ENCODE measurements at regions not wholly inside any gene's neighbourhood (a gene's known extent, or its start where the extent isn't known, plus 50 kb on each side); places are given as distances from the start of the nearest gene placed in this dataset.

GRCh38 chr3:176087066-176087697, 1110.1 kb downstream of the TBL1XR1 start:
- TF ChIP-seq CTCF (optimal IDR thresholded peaks at IDR 0.05 in 1 of 3, IDR thresholded peaks at IDR 0.05 in 1 of 3, conservative IDR thresholded peaks at IDR 0.05 in 1 of 3; ENCODE audit: extremely low read depth in 1 of 3, insufficient read depth in 2 of 3, low read length in 3 of 3) (no peak), EZH2 (IDR thresholded peaks at IDR 0.05; ENCODE audit: low read length) (no peak)
